DMS153 treated with DMSO at 0.1 percent for 48 hours (cell line): ENCODE measurements at regions not wholly inside any gene's neighbourhood (a gene's known extent, or its start where the extent isn't known, plus 50 kb on each side); places are given as distances from the start of the nearest gene placed in this dataset.

Experiments
- DNase-seq: peaks from one replicate; lab custom pipeline; 2025; ENCODE audit not compliant: unreplicated experiment; lab: John Stamatoyannopoulos, UW

- no peak for DNase-seq
Measured at GRCh38 chr1:95370691-95371562, 136.9 kb downstream of the RWDD3 start.

- peak; percentile 83 for DNase-seq
Measured at GRCh38 chr1:95371666-95372282, 137.8 kb downstream of the RWDD3 start.

DNA sequence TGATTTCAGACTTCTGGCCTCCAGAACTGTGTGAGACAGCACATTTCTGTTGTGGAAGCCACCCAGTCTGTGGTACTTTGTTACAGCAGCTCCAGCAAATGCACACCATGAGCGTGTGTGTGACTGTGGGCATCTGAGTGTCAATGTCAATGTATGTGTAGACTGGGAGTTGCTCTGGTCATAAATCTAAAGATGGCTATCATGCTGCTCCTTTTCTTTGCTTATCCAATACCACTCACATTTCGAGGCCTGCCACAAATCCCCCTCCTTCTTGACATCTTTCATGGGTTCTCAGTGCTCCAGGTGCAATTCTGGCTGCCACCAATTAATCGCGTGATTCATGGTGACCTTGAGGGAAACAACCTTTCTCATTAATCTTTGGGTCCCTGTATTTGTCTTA lies 141.2 kb downstream of the RWDD3 start:
- DNase-seq = no peak

DNA sequence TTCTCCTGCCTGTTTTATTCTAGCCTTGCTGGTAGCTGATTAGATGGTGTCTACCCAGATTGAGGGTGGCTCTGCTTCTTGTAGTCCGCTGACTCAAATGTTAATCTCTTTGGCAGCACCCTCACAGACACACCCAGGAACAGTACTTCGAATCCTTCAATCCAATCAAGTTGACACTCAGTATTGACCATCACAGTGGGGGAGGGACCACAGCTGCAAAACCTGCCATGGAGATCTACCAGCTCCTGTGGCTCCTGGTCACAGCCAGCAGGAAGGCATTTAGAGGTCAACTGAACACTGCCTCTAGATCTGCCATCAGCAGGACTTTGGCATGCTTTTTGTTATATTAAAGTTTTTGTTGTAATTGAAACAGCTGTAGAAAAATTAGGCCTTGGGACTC lies 146.9 kb downstream of the RWDD3 start:
- no peak for DNase-seq

DNA sequence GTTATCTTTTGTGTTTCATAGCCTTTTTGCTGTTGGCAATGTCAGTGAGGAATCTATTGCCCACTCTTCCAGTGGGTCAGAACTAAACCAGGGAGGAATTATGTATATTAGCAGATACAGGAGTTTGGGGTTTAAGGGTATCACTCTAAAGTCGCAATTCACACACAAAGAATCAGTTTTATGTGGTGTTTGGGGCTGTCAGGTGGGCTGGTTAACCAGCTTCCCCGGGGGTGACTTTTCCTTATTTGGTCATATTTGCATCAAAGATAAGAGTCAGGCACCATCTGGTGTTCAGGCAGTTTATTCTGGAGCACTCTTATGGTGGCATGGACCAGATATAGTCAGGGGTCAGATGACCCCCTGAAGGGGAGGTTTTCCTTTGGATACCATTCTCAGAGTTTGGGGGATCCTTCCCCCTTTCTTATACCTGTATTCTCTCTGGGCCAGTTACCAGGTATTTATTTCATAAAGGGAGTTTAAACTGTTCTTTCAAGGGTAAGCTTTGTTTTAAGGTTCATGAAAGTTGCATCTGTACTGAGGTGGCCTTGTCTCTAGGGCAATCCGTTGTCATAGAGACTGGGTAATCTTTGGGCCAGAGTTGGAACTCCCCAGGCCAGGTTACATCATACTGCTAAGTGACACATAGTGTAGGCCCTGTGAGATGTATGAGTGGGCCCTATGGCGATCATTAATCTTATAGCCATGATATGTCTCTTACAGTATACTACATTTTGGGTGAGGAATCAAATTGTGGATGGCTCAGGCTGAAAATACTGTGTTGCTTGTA lies 148.2 kb downstream of the RWDD3 start:
- no peak for DNase-seq

DNA sequence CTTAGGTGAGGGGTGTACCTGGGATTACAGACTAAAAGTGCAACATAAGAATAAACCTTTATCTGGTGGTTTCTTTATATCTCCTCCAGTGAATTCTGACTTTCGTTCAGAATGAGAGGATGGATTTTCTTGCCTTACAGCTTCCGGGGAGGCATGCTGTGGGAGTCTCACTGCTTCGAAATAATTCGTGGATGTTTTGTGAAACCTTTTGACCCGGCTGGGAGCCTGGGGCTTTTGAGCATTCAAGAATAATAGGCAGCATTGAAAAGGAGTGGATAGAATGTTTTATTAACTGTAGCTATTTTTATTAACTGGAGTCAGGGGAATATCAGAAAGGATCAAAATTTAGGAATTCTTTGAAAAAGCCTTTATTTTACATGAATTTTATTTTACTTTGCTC lies 149.1 kb downstream of the RWDD3 start:
- no peak for DNase-seq

DNA sequence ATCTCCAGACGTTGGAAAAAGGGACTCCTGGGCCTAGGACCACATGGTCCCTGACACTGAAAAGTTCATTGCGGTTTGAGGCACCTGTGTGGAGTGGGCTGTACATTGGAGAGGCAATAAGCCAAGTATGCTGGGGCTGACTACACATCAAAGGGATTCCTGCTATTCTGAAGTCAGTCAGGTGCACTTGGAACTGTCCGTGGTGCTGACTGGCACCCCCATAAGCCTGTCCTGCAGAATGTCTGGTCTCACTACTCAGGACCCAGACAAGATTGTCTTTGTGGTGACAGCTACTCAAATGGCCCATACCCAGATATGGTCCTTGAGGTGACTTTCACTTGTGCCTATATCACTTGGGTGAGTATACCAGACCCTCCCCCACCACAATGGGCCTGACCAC lies 150.6 kb downstream of the RWDD3 start:
- DNase-seq = no peak

- DNase-seq = peak; percentile 40
Measured at GRCh38 chr1:95386371-95386770, 152.4 kb downstream of the RWDD3 start.

- DNase-seq = no peak
Measured at GRCh38 chr1:95386915-95387314, 152.9 kb downstream of the RWDD3 start.

DNA sequence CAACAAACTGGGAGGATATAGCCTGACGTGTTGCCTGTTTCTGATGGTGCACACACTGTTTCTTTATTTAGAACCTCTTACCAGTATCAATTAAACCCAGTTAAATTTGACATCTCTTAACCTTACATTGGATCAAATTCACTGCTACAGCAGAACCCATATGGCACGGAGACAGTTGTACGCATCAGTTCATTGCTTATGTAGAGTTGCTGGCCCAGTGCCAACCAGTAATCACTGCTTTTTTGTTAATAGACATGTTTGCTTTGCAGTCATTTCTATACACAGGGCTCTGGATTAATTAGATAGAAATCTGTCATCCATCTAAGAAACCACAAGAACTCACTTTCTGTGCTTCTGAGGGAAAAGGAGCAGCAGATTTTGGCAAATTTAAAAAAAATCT lies 154.0 kb downstream of the RWDD3 start:
- DNase-seq = peak; percentile 74

GRCh38 chr1:95393434-95393833 lies 159.4 kb downstream of the RWDD3 start:
- no peak for DNase-seq

GRCh38 chr1:95396557-95396956 lies 162.5 kb downstream of the RWDD3 start:
- DNase-seq = no peak

- no peak for DNase-seq
Measured at GRCh38 chr1:95402780-95403179, 168.8 kb downstream of the RWDD3 start.

GRCh38 chr1:95406279-95406678 lies 172.3 kb downstream of the RWDD3 start:
- no peak for DNase-seq

DNA sequence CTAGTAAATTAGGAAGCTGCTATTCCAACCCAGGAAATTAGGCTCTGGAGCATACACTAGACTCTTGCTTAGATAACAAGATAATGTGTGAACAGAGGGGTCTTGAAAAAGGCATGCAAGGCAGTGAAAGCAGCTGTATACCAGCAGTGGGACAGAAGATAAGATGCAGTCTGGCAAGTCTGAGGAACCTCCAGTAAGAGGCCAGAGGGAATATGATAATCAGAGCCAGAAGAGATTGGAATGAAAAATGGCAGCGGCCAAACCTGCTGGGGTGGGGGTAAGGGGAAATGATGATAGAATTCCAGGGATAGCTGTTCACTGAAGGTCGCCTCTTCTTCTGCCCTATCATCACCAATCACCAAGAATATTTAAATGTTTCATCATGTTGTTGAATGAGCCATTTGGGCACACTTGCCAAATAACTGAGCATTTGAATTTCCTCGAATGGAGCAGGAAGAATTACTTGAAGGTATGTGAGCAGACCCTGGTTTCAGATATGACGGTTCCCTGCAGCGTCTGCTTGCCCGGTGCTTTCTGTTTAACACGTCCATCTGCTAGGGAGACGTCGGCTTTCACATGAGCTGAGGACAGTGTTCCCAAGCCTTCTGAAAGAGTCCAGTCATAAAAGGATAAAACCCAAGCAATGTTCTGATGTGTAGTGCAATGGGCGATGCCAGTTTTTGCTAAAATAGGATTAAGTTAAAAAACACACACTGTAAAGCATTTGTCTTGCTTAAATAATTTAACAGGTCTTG lies 173.3 kb downstream of the RWDD3 start:
- DNase-seq = no peak

DNA sequence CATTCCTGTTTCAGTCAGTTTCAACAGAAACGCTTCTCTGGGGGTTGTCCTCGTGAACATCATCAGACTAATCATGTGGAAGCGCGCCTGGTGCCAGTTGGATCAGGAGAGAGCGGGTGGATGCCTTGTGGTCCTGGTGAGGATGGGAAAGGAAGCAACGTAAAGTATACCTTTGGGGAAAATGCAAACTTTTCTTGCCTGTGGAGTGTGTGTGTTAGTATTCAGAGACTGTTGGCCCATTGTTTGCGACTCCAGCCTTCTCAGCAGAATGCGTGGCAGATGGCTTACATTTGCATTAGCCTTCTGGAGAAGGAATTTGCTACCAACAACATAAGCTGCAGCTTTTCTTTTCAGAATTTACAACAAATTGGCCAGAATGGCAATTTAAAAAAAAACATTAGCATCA lies 173.9 kb downstream of the RWDD3 start:
- no peak for DNase-seq

GRCh38 chr1:95408507-95409136 lies 174.6 kb downstream of the RWDD3 start:
- DNase-seq = no peak

GRCh38 chr1:95409276-95409675 lies 175.3 kb downstream of the RWDD3 start:
- no peak for DNase-seq

- no peak for DNase-seq
Measured at GRCh38 chr1:95409901-95410300, 175.9 kb downstream of the RWDD3 start.

GRCh38 chr1:95415146-95415545 lies 181.1 kb downstream of the RWDD3 start:
- no peak for DNase-seq

DNA sequence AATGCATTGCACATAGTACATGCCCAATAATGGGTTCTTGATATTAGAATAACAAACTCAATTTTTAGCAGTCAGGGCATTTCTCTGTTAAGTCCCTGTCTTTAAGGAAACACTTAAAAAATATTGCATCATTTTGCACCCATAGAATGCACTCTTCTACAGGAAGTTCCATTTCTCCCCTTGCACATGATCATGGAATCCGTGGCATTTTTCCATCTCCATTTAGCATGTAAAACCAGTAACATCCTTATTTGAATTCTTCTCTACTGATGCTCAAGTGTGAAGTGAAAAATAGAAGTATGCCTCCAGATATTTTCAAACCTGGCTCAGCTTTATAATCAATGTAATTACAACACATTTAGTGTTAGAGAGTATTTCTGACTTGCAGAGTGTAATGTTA lies 192.8 kb downstream of the RWDD3 start:
- DNase-seq = no peak
